Stomach (tissue), 4 donors: ENCODE measurements at regions not wholly inside any gene's neighbourhood (a gene's known extent, or its start where the extent isn't known, plus 50 kb on each side); places are given as distances from the start of the nearest gene placed in this dataset.

Source experiments
- EP300 ChIP-seq: sonication (generic); formaldehyde crosslinking; IDR thresholded peaks from one replicate; pipeline ENCODE4 v1.6.1; 2017; ENCODE audit warnings: antibody characterized with exemption
- POLR2A ChIP-seq, 4 donors: fragments of 450-650 bp; IDR thresholded peaks; one replicate each; pipeline ENCODE4 v1.6.1; 2016; ENCODE audit warnings: antibody characterized with exemption in 4 of 4, control low read depth in 2 of 4, mild to moderate bottlenecking in 1 of 4, moderate library complexity in 1 of 4
- POLR2AphosphoS5 ChIP-seq, 3 donors: sonication (generic); formaldehyde crosslinking; IDR thresholded peaks; one replicate each; pipeline ENCODE4 v1.6.1; 2016; ENCODE audit warnings: antibody characterized with exemption in 3 of 3
- TF ChIP-seq, protein P1 (sequence below), 7 experiments: fragments of 450-650 bp in 4 of 7; fragments of 200-600 bp in 3 of 7; sonication (generic) in 3 of 7; IDR thresholded peaks; one replicate each; pipeline ENCODE4 v1.5.1; 2016 to 2019; ENCODE audit warnings: antibody characterized with exemption in 7 of 7, control low read depth in 2 of 7, mild to moderate bottlenecking in 1 of 7

DNA sequence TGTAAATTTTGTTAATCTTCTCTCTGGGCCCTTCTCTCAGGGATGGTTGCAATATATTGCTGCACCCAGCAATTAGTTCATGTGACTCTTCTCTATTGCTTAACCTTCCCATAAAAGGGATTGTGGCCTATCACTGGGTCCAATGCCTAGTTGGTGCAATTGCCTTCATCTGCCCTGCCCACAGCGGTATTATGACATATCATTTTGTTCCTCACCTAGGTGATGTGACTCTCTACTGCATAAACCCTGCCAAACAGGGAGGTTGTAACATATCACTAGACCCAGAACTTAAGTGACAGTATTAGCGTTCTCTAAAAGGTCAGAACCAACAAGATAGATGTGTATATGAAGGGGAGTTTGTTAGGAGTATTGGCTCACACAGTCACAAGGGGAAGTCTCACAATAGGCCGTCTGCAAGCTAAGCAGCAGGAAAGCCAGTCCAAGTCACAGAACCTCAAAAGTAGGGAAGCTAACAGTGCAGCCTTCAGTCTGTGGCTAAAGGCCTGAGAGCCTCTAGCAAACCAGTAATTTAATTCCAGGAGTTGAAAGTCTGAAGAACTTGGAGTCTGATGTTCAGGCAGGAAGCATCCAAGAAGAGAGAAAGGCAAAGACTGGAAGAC lies 317.8 kb downstream of the RPS4Y2 start:
- TF ChIP-seq, protein P1, sequence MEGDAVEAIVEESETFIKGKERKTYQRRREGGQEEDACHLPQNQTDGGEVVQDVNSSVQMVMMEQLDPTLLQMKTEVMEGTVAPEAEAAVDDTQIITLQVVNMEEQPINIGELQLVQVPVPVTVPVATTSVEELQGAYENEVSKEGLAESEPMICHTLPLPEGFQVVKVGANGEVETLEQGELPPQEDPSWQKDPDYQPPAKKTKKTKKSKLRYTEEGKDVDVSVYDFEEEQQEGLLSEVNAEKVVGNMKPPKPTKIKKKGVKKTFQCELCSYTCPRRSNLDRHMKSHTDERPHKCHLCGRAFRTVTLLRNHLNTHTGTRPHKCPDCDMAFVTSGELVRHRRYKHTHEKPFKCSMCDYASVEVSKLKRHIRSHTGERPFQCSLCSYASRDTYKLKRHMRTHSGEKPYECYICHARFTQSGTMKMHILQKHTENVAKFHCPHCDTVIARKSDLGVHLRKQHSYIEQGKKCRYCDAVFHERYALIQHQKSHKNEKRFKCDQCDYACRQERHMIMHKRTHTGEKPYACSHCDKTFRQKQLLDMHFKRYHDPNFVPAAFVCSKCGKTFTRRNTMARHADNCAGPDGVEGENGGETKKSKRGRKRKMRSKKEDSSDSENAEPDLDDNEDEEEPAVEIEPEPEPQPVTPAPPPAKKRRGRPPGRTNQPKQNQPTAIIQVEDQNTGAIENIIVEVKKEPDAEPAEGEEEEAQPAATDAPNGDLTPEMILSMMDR (IDR thresholded peaks at IDR 0.05), result no peak
- TF ChIP-seq POLR2A (IDR thresholded peaks at IDR 0.05) (no peak), POLR2AphosphoS5 (IDR thresholded peaks at IDR 0.05) (no peak), EP300 (no peak)
